ENCODE measurements at regions not wholly inside any gene's neighbourhood (a gene's known extent, or its start where the extent isn't known, plus 50 kb on each side); places are given as distances from the start of the nearest gene placed in this dataset.

- TF ChIP-seq ZNF41 (CRISPR knock-in tag; conservative IDR thresholded peaks at IDR 0.05) (no peak), GABPA (tag; conservative IDR thresholded peaks at IDR 0.05; ENCODE audit: low read depth) (no peak), HDGF (IDR thresholded peaks at IDR 0.05) (no peak), CXXC5 (CRISPR knock-in tag; IDR thresholded peaks at IDR 0.05) (no peak), POLR3G (IDR thresholded peaks at IDR 0.05; ENCODE audit: extremely low read depth, insufficient read length, insufficient replicate concordance) (no peak), BRD9 (IDR thresholded peaks at IDR 0.05; ENCODE audit: low read depth, partially characterized antibody) (no peak), GTF2F1 (IDR thresholded peaks at IDR 0.05; ENCODE audit: low read depth, low read length) (no peak), NFRKB (IDR thresholded peaks at IDR 0.05; ENCODE audit: low read depth) (no peak)
Observed at GRCh38 chr12:75568393-75568792, 57.0 kb upstream of the KRR1 start (continued).

GRCh38 chr12:75565795-75566194, 54.4 kb upstream of the KRR1 start:
- ATAC-seq: no peak
- WGBS (ENCODE audit: insufficient coverage, low coverage, missing lambda C conversion rate): 0% methylated on average over 2 of the region's 3 CpGs
- Histone ChIP-seq H3K4me2 (ENCODE audit: insufficient read depth, low read length) (no peak overlapping the region), H3K9ac (ENCODE audit: insufficient read depth in 1 of 2, low read depth in 2 of 2, low read length in 2 of 2) (no peak overlapping the region), H2AFZ (ENCODE audit: low read depth, low read length) (no peak overlapping the region), H3K4me3 (no peak overlapping the region), H3K4me1 (replicated peaks in 1 of 2; ENCODE audit: control insufficient read depth in 2 of 2, insufficient read depth in 2 of 2, low read length in 2 of 2) (no peaks in the 10 kb centered on the region), H3K36me3 (ENCODE audit: control insufficient read depth, insufficient read depth, low read length) (no peaks in the 10 kb centered on the region), H3K27ac (ENCODE audit: extremely low read depth, low read depth, low read length) (no peak overlapping the region), H3K9me1 (ENCODE audit: control insufficient read depth, insufficient read depth, low read length) (no peaks in the 10 kb centered on the region), H3K79me2 (ENCODE audit: control insufficient read depth, insufficient read depth, low read length) (no peaks in the 10 kb centered on the region), H3K9me3 (replicated peaks; ENCODE audit: control insufficient read depth, insufficient read depth, low read depth, low read length) (no peaks in the 10 kb centered on the region), H3K27me3 (ENCODE audit: control insufficient read depth in 2 of 2, insufficient read depth in 2 of 2, low read length in 2 of 2) (peaks cover 0 to 3% of the 10 kb centered on the region in 2 experiments; a peak in 1 of 5 replicates), H4K20me1 (replicated peaks; ENCODE audit: control insufficient read depth, insufficient read depth, low read length) (no peaks in the 10 kb centered on the region)
- no peak for DNase-seq (ENCODE audit: extremely low read depth in 1 of 4, low spot score in 3 of 4)
- POLR2A ChIA-PET: no interaction called here
- no TSS peak for BruUV-seq (replicated peaks)
- intact Hi-C loops (cut with micrococcal nuclease): no loop called here
- CTCF ChIA-PET (ENCODE audit: low intra/inter-chr PET ratio): no interaction called here
- no peak for FAIRE-seq
- in situ Hi-C loops (cut with MboI): no loop called here
- no peak for TF ChIP-seq ZNF766 (CRISPR knock-in tag; conservative IDR thresholded peaks at IDR 0.05)
- no peak for TF ChIP-seq ZBTB9 (CRISPR knock-in tag; IDR thresholded peaks at IDR 0.05)
- no peak for TF ChIP-seq POU5F1 (IDR thresholded peaks at IDR 0.05; ENCODE audit: borderline replicate concordance, low read depth, low read length, partially characterized antibody)
- no peak for TF ChIP-seq CAMTA2 (CRISPR knock-in tag; conservative IDR thresholded peaks at IDR 0.05)
- no peak for TF ChIP-seq RCOR1 (IDR thresholded peaks at IDR 0.05; ENCODE audit: borderline replicate concordance in 1 of 2, low read depth in 2 of 2, low read length in 2 of 2)
- no peak for TF ChIP-seq PREB (CRISPR knock-in tag; IDR thresholded peaks at IDR 0.05)
- no peak for TF ChIP-seq U2AF2 (optimal IDR thresholded peaks at IDR 0.05; ENCODE audit: low read depth, low read length)
- no peak for TF ChIP-seq CTBP1 (IDR thresholded peaks at IDR 0.05; ENCODE audit: borderline replicate concordance)
- no peak for TF ChIP-seq ZBTB49 (CRISPR knock-in tag; IDR thresholded peaks at IDR 0.05; ENCODE audit: borderline replicate concordance)
